Duodenal mucosa (tissue), 2 donors: ENCODE measurements at regions not wholly inside any gene's neighbourhood (a gene's known extent, or its start where the extent isn't known, plus 50 kb on each side); places are given as distances from the start of the nearest gene placed in this dataset.
"Not testable (repeated sequence)": the region's sequence is repeated elsewhere in the genome, so short reads cannot be mapped to it uniquely, and the experiment has no call there.

Source experiments
- H3K27ac ChIP-seq: one replicate; pipeline ENCODE4 v1.7.0; 2013; ENCODE audit warnings: low read depth, low read length
- H3K27me3 ChIP-seq, 2 donors: one replicate each; pipeline ENCODE4 v1.7.0; 2013; ENCODE audit warnings: low read length in 2 of 2, control low read depth in 1 of 2; ENCODE audit not compliant: insufficient read depth in 2 of 2, control insufficient read depth in 1 of 2
- H3K36me3 ChIP-seq, 2 donors: one replicate each; pipeline ENCODE4 v1.7.0; 2013; ENCODE audit warnings: low read length in 2 of 2, control low read depth in 1 of 2; ENCODE audit not compliant: insufficient read depth in 2 of 2, control insufficient read depth in 1 of 2
- H3K4me1 ChIP-seq, 2 donors: one replicate each; pipeline ENCODE4 v1.7.0; 2013; ENCODE audit warnings: low read length in 2 of 2, control low read depth in 1 of 2; ENCODE audit not compliant: insufficient read depth in 2 of 2, control insufficient read depth in 1 of 2
- H3K4me3 ChIP-seq, 2 donors: one replicate each; pipeline ENCODE4 v1.7.0; 2013; ENCODE audit warnings: low read length in 2 of 2, low read depth in 1 of 2
- H3K9ac ChIP-seq, 2 donors: one replicate each; pipeline ENCODE4 v1.7.0; 2013; ENCODE audit warnings: low read length in 2 of 2, low read depth in 1 of 2
- H3K9me3 ChIP-seq, 2 donors: one replicate each; pipeline ENCODE4 v1.7.0; 2013; ENCODE audit warnings: low read length in 2 of 2, control low read depth in 1 of 2; ENCODE audit not compliant: control insufficient read depth in 1 of 2

DNA sequence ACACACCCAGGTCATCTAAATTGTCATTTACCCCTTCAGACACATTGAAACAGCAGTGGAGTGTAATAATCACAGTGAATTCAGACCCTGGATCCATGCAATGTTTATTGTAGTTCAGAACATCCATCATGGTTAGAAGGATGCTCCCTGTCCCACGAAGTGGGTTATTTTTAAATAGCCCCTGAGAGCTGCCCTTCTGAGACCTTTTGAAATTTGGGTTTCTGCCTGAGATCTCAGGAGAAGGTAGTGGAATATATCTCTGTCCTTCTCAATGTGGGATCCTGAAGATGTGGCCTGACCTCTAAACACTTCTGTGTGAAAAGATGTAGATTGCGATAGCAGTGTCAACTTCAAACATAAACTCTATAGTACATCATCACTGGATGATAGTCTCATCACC lies 1080.6 kb downstream of the TMEM121 start:
- no peak overlapping the region for H3K9ac ChIP-seq
- H3K36me3 ChIP-seq: no peaks in the 10 kb centered on the region
- H3K9me3 ChIP-seq: no peaks in the 10 kb centered on the region
- no peak overlapping the region for H3K4me3 ChIP-seq
- no peak overlapping the region for H3K27ac ChIP-seq
- peaks cover 0 to 10% of the 10 kb centered on the region in 2 donors for H3K27me3 ChIP-seq
- no peaks in the 10 kb centered on the region for H3K4me1 ChIP-seq

DNA sequence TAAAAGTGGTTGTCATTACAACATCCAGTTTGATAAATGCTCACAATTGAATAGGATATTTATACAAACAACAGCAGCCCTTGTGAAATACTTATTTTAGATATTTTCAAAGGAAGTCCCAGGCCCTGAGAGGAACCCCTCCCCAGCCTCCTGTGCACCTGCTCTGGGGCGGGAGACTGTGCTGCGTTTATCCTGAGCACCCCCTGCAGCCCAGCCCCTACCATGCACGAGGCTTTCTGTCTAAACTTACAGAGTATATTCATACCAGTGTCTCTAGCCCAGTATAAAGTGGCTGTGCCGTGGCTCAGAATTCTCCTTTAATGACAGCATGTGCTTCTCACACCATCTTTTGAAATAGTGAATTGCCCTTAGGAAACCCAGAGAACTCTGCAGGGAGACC lies 1084.3 kb downstream of the TMEM121 start:
- no peaks in the 10 kb centered on the region for H3K9me3 ChIP-seq
- H3K36me3 ChIP-seq: no peaks in the 10 kb centered on the region
- H3K27ac ChIP-seq: no peak overlapping the region
- H3K9ac ChIP-seq: no peak overlapping the region
- H3K4me3 ChIP-seq: no peak overlapping the region
- peaks cover 0 to 10% of the 10 kb centered on the region in 2 donors for H3K27me3 ChIP-seq
- no peaks in the 10 kb centered on the region for H3K4me1 ChIP-seq

DNA sequence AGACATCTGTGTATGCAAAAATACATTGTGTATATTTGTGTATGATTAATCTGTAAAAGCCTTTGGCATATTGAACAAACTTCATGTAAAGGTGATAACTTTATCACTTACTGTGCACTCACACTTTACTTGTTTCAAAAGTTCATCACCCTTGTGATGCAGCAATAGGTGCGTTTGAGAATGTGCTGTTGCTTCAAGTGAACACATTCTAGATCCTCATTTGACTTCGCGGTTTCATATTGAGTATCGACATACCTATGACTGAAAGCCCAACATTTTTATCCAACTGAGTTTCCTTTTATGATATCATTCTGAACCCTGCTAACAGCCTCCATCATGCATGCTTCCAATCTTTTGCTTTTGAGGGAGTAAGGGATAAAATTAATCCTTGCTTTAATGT lies 1086.9 kb downstream of the TMEM121 start:
- Histone ChIP-seq H3K4me1 (no peaks in the 10 kb centered on the region), H3K27ac (no peak overlapping the region), H3K36me3 (no peaks in the 10 kb centered on the region), H3K9me3 (no peaks in the 10 kb centered on the region), H3K9ac (no peak overlapping the region), H3K27me3 (peaks cover 0 to 10% of the 10 kb centered on the region in 2 donors), H3K4me3 (no peak overlapping the region)

DNA sequence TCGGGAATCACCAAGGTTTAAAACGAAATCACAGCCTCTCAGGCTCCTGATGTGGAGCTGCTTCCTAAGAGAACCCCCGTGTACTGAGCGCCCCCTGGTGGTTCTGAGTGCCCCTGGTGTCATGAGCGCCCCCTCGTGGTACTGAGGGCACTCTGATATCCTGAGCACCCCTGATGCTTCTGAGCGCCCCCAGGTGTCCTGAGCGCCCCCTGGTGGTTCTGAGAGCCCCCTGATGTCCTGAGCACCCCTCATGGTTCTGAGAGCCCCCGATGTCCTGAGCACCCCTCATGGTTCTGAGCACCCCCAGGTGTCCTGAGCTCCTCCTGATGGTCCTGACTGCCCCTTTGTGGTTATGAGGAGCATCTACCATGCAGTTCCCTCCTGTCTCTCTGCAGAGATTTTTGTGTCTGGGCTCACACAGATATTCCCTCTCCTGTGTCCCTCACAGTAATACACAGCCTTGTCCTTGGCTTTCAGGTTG lies 1092.1 kb downstream of the TMEM121 start:
- peaks cover 0 to 13% of the 10 kb centered on the region in 2 donors for H3K27me3 ChIP-seq
- not testable (repeated sequence) for H3K9me3 ChIP-seq, H3K36me3 ChIP-seq, H3K27ac ChIP-seq, H3K9ac ChIP-seq, H3K4me1 ChIP-seq, H3K4me3 ChIP-seq

DNA sequence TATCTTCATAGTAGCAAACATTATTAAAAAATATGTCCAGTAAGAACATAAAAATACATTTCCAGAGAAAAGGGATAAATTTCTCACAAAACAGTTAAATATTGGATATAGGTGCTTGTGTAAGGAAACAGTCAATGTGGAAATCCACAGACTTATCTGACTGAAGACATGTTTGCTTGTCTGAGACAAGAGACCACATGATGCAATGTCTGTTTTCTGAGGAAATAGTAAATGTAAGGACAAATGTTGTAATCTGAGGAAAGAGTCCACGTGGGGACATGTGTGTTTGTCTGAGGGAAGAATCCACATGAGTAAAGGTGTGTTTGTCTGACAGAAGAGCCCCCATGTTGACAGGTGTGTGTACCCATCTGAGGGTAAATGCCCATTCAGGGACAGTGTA lies 1093.2 kb downstream of the TMEM121 start:
- H3K36me3 ChIP-seq: no peaks in the 10 kb centered on the region
- H3K9me3 ChIP-seq: no peaks in the 10 kb centered on the region
- H3K27ac ChIP-seq: no peak overlapping the region
- peaks cover 0 to 13% of the 10 kb centered on the region in 2 donors for H3K27me3 ChIP-seq
- H3K9ac ChIP-seq: no peak overlapping the region
- no peaks in the 10 kb centered on the region for H3K4me1 ChIP-seq
- H3K4me3 ChIP-seq: no peak overlapping the region

DNA sequence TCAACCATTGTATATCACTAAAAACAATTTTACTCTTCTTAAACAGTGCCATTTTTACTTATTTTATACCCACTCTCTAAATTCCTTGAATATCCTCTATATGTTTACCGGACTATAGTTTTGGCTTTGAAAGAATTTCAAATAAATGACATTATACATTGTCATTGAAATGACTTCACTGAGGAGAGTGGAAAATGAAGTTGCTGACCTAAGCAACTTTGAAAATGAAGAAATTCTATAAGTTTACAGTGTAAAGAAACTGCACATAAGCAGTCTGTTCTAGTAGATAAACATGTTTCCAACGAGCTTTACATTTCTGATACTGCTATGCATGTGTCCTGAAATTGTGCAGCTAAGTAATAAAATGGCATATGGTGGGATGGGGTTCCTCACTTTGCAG lies 1094.0 kb downstream of the TMEM121 start:
- no peak overlapping the region for H3K9ac ChIP-seq
- no peaks in the 10 kb centered on the region for H3K4me1 ChIP-seq
- H3K9me3 ChIP-seq: no peaks in the 10 kb centered on the region
- H3K27me3 ChIP-seq: peaks cover 0 to 13% of the 10 kb centered on the region in 2 donors
- no peak overlapping the region for H3K4me3 ChIP-seq
- no peaks in the 10 kb centered on the region for H3K36me3 ChIP-seq
- H3K27ac ChIP-seq: no peak overlapping the region

DNA sequence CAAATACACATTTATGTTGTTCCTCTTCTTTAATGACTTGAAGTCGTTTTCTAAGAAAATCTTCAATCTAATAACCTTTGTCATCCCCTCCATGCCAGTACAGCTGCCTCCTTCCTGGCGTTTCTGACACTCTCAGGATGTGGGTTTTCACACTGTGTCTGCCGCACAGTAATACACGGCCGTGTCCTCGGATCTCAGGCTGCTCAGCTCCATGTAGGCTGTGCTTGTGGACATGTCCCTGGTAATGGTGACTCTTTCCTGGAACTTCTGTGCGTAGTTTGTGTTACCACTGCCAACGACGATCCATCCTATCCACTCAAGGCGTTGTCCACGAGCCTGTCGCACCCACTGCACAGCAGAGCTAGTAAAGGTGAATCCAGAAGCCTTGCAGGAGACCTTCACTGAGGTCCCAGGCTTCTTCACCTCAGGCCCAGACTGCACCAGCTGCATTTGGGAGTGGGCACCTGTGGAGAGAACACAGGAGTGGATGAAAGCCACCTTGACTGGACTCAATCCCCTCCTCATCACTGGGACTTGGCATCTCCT lies 1095.9 kb downstream of the TMEM121 start:
- H3K9ac ChIP-seq: no peak overlapping the region
- H3K27me3 ChIP-seq: peaks cover 0 to 13% of the 10 kb centered on the region in 2 donors
- H3K9me3 ChIP-seq: no peaks in the 10 kb centered on the region
- no peaks in the 10 kb centered on the region for H3K36me3 ChIP-seq
- H3K27ac ChIP-seq: no peak overlapping the region
- no peaks in the 10 kb centered on the region for H3K4me1 ChIP-seq
- no peak overlapping the region for H3K4me3 ChIP-seq

DNA sequence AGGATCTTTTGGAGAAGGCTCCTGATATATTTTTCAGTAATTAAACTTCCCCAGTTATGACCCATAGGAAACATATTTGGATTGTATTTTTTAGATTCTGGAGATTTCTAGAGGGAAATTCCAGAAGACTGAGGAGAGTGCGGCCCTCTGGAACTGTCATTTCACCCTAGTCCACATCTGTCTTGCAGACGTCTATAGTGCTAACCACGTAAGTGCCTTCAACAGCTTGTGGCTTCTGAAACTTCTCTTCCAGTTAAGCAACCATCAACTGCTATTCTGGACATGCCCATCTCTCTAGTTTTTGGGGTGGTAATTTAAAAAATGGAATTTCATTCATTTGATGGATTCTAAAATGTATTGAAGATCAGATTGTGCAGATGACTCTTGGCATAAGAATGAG lies 1098.8 kb downstream of the TMEM121 start:
- no peaks in the 10 kb centered on the region for H3K9me3 ChIP-seq
- peaks cover 1 to 8% of the 10 kb centered on the region in 2 donors for H3K27me3 ChIP-seq
- no peaks in the 10 kb centered on the region for H3K4me1 ChIP-seq
- no peak overlapping the region for H3K27ac ChIP-seq
- no peaks in the 10 kb centered on the region for H3K36me3 ChIP-seq
- no peak overlapping the region for H3K4me3 ChIP-seq
- no peak overlapping the region for H3K9ac ChIP-seq

DNA sequence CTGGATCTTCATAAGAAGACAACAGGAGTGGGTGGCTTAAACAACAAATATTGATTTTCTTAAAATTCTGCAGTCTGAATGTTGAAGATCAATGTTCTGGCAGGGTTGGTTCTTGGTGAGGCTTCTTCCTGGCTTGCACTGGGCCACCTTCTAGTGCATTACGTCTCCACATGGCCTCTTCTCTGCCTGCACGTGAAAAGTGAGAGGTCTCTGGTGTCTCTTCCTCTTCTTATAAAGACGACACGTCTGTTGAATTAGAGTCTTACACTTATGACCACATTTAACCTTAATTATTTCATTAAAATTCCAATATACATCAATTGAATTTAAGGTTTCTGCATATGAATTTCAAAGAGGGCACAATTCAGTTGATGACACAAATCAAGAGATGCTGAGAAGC lies 1100.1 kb downstream of the TMEM121 start:
- H3K9ac ChIP-seq, H3K9me3 ChIP-seq, H3K27me3 ChIP-seq, H3K4me3 ChIP-seq, H3K4me1 ChIP-seq, H3K36me3 ChIP-seq, H3K27ac ChIP-seq: not testable (repeated sequence)

DNA sequence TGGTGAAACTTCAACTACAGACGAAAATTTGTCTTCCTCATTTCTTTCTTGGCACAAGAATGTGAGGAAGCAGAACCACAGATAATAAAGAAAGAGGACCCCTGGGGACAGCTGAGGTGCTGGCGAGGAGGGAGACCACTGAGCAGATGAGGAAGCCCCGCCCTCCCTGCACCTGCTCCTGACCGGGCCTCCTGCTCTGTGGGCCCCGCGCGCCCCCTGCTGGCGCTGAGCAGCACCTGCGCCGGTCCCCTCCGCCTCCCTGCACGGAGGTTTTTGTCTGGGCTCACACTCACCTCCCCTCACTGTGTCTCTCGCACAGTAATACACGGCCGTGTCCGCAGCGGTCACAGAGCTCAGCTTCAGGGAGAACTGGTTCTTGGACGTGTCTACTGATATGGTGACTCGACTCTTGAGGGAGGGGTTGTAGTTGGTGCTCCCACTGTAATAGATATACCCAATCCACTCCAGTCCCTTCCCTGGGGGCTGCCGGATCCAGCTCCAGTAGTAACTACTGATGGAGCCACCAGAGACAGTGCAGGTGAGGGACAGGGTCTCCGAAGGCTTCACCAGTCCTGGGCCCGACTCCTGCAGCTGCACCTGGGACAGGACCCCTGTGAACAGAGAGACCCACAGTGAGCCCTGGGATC lies 1100.7 kb downstream of the TMEM121 start:
- H3K4me1 ChIP-seq, H3K4me3 ChIP-seq, H3K27ac ChIP-seq, H3K27me3 ChIP-seq, H3K9me3 ChIP-seq, H3K36me3 ChIP-seq, H3K9ac ChIP-seq: not testable (repeated sequence)
